GM23338 (cell line): ENCODE measurements at regions not wholly inside any gene's neighbourhood (a gene's known extent, or its start where the extent isn't known, plus 50 kb on each side); places are given as distances from the start of the nearest gene placed in this dataset.

Experiments used
- CREB1 ChIP-seq: fragments of 250-450 bp; sonication (Bioruptor Pico); IDR thresholded peaks from 2 replicates; pipeline ENCODE4 v1.5.0; 2020; ENCODE audit warnings: low read depth, mild to moderate bottlenecking, moderate library complexity
- EZH2 ChIP-seq: fragments of 200-600 bp; sonication (generic); IDR thresholded peaks from one replicate; pipeline ENCODE4 v1.8.0; 2017; ENCODE audit warnings: antibody characterized with exemption, mild to moderate bottlenecking, low read depth; ENCODE audit not compliant: unreplicated experiment
- EZH2phosphoT487 ChIP-seq: fragments of 200-600 bp; sonication (generic); IDR thresholded peaks from one replicate; pipeline ENCODE4 v1.8.1; 2018; ENCODE audit warnings: antibody characterized with exemption; ENCODE audit not compliant: unreplicated experiment
- JUNB ChIP-seq: IDR thresholded peaks from one replicate; pipeline ENCODE4 v1.6.1; 2016; ENCODE audit warnings: antibody characterized with exemption; ENCODE audit not compliant: unreplicated experiment
- NANOG ChIP-seq: IDR thresholded peaks from 2 replicates; pipeline ENCODE4 v1.6.1; 2016; ENCODE audit warnings: antibody characterized with exemption, borderline replicate concordance
- POLR2AphosphoS5 ChIP-seq: IDR thresholded peaks from 2 replicates; pipeline ENCODE4 v1.6.1; 2016; ENCODE audit warnings: antibody characterized with exemption, low read depth
- TF ChIP-seq, protein P1 (sequence below), 2 experiments: fragments of 200-600 bp in 1 of 2; sonication (generic) in 1 of 2; conservative IDR thresholded peaks; 2 replicates each; pipeline versions ENCODE4 v1.5.1 to v1.6.1; 2016 to 2017; ENCODE audit warnings: antibody characterized with exemption in 2 of 2, low read depth in 2 of 2, mild to moderate bottlenecking in 2 of 2, moderate library complexity in 1 of 2
- TF ChIP-seq, protein P2 (sequence below): IDR thresholded peaks from 2 replicates; pipeline ENCODE4 v1.6.1; 2016; ENCODE audit warnings: antibody characterized with exemption
- TF ChIP-seq, protein P3 (sequence below): IDR thresholded peaks from one replicate; pipeline ENCODE4 v1.6.1; 2018; ENCODE audit warnings: antibody characterized with exemption; ENCODE audit not compliant: unreplicated experiment
- TF ChIP-seq, protein P4 (sequence below): fragments of 250-450 bp; sonication (Bioruptor Pico); IDR thresholded peaks from 2 replicates; pipeline ENCODE4 v1.5.0; 2020; ENCODE audit warnings: mild to moderate bottlenecking, moderate library complexity

DNA sequence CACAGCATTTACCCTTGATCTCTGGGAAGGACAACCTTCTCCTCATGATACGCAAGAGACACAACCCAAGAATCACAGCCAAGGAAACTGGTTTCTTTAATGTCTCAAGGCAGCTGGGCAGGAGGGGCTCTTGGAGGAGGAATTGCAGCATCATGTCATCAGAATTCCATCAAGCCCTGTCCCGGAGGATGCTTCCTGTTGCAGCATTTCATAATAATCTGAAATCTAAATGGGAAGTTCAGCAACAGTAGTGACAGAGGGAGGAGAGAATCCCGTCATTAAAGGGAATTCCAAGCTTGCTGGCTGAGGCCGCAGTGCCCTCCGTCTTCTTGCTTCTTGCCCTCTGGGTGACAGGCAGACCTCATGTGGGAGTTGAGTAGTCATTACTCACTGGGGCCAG is 192.7 kb downstream of the TENT4A start:
- TF ChIP-seq POLR2AphosphoS5: no peak
- TF ChIP-seq, protein P1, sequence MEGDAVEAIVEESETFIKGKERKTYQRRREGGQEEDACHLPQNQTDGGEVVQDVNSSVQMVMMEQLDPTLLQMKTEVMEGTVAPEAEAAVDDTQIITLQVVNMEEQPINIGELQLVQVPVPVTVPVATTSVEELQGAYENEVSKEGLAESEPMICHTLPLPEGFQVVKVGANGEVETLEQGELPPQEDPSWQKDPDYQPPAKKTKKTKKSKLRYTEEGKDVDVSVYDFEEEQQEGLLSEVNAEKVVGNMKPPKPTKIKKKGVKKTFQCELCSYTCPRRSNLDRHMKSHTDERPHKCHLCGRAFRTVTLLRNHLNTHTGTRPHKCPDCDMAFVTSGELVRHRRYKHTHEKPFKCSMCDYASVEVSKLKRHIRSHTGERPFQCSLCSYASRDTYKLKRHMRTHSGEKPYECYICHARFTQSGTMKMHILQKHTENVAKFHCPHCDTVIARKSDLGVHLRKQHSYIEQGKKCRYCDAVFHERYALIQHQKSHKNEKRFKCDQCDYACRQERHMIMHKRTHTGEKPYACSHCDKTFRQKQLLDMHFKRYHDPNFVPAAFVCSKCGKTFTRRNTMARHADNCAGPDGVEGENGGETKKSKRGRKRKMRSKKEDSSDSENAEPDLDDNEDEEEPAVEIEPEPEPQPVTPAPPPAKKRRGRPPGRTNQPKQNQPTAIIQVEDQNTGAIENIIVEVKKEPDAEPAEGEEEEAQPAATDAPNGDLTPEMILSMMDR (conservative IDR thresholded peaks at IDR 0.05; ENCODE audit: low read depth in 2 of 2): no peak
- TF ChIP-seq, protein P2, sequence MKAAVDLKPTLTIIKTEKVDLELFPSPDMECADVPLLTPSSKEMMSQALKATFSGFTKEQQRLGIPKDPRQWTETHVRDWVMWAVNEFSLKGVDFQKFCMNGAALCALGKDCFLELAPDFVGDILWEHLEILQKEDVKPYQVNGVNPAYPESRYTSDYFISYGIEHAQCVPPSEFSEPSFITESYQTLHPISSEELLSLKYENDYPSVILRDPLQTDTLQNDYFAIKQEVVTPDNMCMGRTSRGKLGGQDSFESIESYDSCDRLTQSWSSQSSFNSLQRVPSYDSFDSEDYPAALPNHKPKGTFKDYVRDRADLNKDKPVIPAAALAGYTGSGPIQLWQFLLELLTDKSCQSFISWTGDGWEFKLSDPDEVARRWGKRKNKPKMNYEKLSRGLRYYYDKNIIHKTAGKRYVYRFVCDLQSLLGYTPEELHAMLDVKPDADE: no peak
- TF ChIP-seq, protein P3, sequence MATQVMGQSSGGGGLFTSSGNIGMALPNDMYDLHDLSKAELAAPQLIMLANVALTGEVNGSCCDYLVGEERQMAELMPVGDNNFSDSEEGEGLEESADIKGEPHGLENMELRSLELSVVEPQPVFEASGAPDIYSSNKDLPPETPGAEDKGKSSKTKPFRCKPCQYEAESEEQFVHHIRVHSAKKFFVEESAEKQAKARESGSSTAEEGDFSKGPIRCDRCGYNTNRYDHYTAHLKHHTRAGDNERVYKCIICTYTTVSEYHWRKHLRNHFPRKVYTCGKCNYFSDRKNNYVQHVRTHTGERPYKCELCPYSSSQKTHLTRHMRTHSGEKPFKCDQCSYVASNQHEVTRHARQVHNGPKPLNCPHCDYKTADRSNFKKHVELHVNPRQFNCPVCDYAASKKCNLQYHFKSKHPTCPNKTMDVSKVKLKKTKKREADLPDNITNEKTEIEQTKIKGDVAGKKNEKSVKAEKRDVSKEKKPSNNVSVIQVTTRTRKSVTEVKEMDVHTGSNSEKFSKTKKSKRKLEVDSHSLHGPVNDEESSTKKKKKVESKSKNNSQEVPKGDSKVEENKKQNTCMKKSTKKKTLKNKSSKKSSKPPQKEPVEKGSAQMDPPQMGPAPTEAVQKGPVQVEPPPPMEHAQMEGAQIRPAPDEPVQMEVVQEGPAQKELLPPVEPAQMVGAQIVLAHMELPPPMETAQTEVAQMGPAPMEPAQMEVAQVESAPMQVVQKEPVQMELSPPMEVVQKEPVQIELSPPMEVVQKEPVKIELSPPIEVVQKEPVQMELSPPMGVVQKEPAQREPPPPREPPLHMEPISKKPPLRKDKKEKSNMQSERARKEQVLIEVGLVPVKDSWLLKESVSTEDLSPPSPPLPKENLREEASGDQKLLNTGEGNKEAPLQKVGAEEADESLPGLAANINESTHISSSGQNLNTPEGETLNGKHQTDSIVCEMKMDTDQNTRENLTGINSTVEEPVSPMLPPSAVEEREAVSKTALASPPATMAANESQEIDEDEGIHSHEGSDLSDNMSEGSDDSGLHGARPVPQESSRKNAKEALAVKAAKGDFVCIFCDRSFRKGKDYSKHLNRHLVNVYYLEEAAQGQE: no peak
- no peak for TF ChIP-seq NANOG
- TF ChIP-seq CREB1: no peak
- no peak for TF ChIP-seq JUNB
- TF ChIP-seq EZH2phosphoT487: no peak
- no peak for TF ChIP-seq EZH2
- TF ChIP-seq, protein P4, sequence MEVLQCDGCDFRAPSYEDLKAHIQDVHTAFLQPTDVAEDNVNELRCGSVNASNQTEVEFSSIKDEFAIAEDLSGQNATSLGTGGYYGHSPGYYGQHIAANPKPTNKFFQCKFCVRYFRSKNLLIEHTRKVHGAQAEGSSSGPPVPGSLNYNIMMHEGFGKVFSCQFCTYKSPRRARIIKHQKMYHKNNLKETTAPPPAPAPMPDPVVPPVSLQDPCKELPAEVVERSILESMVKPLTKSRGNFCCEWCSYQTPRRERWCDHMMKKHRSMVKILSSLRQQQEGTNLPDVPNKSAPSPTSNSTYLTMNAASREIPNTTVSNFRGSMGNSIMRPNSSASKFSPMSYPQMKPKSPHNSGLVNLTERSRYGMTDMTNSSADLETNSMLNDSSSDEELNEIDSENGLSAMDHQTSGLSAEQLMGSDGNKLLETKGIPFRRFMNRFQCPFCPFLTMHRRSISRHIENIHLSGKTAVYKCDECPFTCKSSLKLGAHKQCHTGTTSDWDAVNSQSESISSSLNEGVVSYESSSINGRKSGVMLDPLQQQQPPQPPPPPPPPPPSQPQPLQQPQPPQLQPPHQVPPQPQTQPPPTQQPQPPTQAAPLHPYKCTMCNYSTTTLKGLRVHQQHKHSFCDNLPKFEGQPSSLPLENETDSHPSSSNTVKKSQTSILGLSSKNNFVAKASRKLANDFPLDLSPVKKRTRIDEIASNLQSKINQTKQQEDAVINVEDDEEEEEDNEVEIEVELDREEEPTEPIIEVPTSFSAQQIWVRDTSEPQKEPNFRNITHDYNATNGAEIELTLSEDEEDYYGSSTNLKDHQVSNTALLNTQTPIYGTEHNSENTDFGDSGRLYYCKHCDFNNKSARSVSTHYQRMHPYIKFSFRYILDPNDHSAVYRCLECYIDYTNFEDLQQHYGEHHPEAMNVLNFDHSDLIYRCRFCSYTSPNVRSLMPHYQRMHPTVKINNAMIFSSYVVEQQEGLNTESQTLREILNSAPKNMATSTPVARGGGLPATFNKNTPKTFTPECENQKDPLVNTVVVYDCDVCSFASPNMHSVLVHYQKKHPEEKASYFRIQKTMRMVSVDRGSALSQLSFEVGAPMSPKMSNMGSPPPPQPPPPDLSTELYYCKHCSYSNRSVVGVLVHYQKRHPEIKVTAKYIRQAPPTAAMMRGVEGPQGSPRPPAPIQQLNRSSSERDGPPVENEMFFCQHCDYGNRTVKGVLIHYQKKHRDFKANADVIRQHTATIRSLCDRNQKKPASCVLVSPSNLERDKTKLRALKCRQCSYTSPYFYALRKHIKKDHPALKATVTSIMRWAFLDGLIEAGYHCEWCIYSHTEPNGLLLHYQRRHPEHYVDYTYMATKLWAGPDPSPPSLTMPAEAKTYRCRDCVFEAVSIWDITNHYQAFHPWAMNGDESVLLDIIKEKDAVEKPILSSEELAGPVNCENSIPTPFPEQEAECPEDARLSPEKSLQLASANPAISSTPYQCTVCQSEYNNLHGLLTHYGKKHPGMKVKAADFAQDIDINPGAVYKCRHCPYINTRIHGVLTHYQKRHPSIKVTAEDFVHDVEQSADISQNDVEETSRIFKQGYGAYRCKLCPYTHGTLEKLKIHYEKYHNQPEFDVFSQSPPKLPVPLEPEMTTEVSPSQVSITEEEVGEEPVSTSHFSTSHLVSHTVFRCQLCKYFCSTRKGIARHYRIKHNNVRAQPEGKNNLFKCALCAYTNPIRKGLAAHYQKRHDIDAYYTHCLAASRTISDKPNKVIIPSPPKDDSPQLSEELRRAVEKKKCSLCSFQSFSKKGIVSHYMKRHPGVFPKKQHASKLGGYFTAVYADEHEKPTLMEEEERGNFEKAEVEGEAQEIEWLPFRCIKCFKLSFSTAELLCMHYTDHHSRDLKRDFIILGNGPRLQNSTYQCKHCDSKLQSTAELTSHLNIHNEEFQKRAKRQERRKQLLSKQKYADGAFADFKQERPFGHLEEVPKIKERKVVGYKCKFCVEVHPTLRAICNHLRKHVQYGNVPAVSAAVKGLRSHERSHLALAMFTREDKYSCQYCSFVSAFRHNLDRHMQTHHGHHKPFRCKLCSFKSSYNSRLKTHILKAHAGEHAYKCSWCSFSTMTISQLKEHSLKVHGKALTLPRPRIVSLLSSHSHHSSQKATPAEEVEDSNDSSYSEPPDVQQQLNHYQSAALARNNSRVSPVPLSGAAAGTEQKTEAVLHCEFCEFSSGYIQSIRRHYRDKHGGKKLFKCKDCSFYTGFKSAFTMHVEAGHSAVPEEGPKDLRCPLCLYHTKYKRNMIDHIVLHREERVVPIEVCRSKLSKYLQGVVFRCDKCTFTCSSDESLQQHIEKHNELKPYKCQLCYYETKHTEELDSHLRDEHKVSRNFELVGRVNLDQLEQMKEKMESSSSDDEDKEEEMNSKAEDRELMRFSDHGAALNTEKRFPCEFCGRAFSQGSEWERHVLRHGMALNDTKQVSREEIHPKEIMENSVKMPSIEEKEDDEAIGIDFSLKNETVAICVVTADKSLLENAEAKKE: no peak
